ENCODE measurements at regions not wholly inside any gene's neighbourhood (a gene's known extent, or its start where the extent isn't known, plus 50 kb on each side); places are given as distances from the start of the nearest gene placed in this dataset.

DNA sequence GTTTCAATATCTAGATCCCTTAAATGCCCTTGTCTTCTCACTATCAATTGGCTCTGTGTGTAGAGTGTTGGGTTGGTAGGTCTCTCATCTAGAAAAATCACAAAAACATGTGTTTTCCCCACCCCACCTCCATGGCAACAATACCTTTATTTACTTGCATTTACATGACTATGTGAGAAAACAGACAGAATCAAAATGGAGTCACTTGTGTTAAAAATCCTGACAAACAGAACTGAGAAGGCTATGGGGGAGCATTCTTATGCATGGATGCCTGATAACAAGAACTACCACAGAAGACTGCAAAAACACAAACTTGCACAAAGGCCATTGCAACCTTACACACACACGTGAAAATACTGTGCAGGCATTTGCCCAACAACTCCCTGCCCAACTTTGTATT lies 1352.9 kb upstream of the CDH9 start:
- Histone ChIP-seq H4K20me1 (ENCODE audit: control insufficient read depth, insufficient read depth, insufficient read length) (no peaks in the 10 kb centered on the region), H3K79me2 (ENCODE audit: insufficient read depth, low read length) (no peaks in the 10 kb centered on the region), H3K9me3 (ENCODE audit: control insufficient read depth, low read depth, low read length) (no peaks in the 10 kb centered on the region), H3K4me2 (ENCODE audit: insufficient read depth, insufficient read length, low read length) (no peak overlapping the region), H3K14ac (ENCODE audit: insufficient read depth, low read length) (no peak overlapping the region), H2AFZ (ENCODE audit: low read length) (no peak overlapping the region), H3K27me3 (ENCODE audit: insufficient read depth, low read length) (no peaks in the 10 kb centered on the region), H3K9ac (ENCODE audit: extremely low read depth, insufficient read length, low read length) (no peak overlapping the region), H3T11ph (ENCODE audit: low read length) (no peak overlapping the region), H2BK5ac (ENCODE audit: insufficient read length, low read length) (no peak overlapping the region), H2AK5ac (ENCODE audit: insufficient read length, low read length) (no peak overlapping the region), H3K4ac (ENCODE audit: low read depth, low read length) (no peak overlapping the region), H3K4me1 (ENCODE audit: insufficient read depth, low read length) (no peaks in the 10 kb centered on the region; the same call in 1 of the 2 replicates), H2BK15ac (ENCODE audit: low read depth, low read length) (no peak overlapping the region), H4K91ac (ENCODE audit: insufficient read length, low read depth, low read length) (no peak overlapping the region), H2BK12ac (ENCODE audit: insufficient read length, low read depth, low read length) (no peak overlapping the region), H3K23me2 (ENCODE audit: insufficient read length, low read depth, low read length, poor library complexity, severe bottlenecking) (no peaks in the 10 kb centered on the region), H3K18ac (ENCODE audit: insufficient read length, low read depth, low read length) (no peak overlapping the region), H4K8ac (replicated peaks; ENCODE audit: insufficient read length, low read depth, low read length) (no peak overlapping the region), H2BK120ac (ENCODE audit: low read depth, low read length, poor library complexity, severe bottlenecking) (no peak overlapping the region), H4K5ac (ENCODE audit: insufficient read length, low read depth, low read length) (no peak overlapping the region), H3K27ac (ENCODE audit: insufficient read length, low read depth, low read length) (no peak overlapping the region), H3K79me1 (ENCODE audit: insufficient read depth, low read depth, low read length, poor library complexity, severe bottlenecking) (no peaks in the 10 kb centered on the region), H3K23ac (ENCODE audit: insufficient read length, low read depth, low read length) (no peak overlapping the region), H3K56ac (ENCODE audit: insufficient read length, low read depth, low read length) (no peak overlapping the region), H2BK20ac (ENCODE audit: low read depth, low read length, poor library complexity, severe bottlenecking) (no peak overlapping the region)
- TF ChIP-seq, protein P1, sequence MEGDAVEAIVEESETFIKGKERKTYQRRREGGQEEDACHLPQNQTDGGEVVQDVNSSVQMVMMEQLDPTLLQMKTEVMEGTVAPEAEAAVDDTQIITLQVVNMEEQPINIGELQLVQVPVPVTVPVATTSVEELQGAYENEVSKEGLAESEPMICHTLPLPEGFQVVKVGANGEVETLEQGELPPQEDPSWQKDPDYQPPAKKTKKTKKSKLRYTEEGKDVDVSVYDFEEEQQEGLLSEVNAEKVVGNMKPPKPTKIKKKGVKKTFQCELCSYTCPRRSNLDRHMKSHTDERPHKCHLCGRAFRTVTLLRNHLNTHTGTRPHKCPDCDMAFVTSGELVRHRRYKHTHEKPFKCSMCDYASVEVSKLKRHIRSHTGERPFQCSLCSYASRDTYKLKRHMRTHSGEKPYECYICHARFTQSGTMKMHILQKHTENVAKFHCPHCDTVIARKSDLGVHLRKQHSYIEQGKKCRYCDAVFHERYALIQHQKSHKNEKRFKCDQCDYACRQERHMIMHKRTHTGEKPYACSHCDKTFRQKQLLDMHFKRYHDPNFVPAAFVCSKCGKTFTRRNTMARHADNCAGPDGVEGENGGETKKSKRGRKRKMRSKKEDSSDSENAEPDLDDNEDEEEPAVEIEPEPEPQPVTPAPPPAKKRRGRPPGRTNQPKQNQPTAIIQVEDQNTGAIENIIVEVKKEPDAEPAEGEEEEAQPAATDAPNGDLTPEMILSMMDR (conservative IDR thresholded peaks at IDR 0.05): no peak
- Mint-ChIP-seq H3K4me1 (peaks cover 23 to 24% of the 10 kb centered on the region in 2 experiments), H3K9me3 (peaks cover 4 to 5% of the 10 kb centered on the region in 2 experiments; a peak in 3 of 5 replicates), H3K27me3 (ENCODE audit: low read depth) (no peaks in the 10 kb centered on the region), H3K27ac (peak overlapping the region; percentile 49 to 88 (median 88); a peak in 6 of 7 replicates), H3K4me3 (no peak overlapping the region), H3K36me3 (ENCODE audit: insufficient read depth in 1 of 3, low read depth in 3 of 3) (peaks cover 3 to 9% (median 4%) of the 10 kb centered on the region in 3 experiments; a peak in 5 of 7 replicates)
- DNase-seq: no peak
- WGBS (ENCODE audit: extremely low coverage, insufficient read length, low lambda C conversion rate): no CpG with 5 or more reads among the region's 1 CpG

Data from H9 (cell line).